Breast epithelium (tissue), 3 donors: ENCODE measurements at regions not wholly inside any gene's neighbourhood (a gene's known extent, or its start where the extent isn't known, plus 50 kb on each side); places are given as distances from the start of the nearest gene placed in this dataset.

Experiments
- CTCF ChIP-seq, 3 donors: fragments of 450-650 bp; IDR thresholded peaks; one replicate each; pipeline ENCODE4 v1.5.1; 2016 to 2017; ENCODE audit warnings: antibody characterized with exemption in 3 of 3, mild to moderate bottlenecking in 3 of 3, moderate library complexity in 3 of 3
- POLR2A ChIP-seq: fragments of 450-650 bp; IDR thresholded peaks from one replicate; pipeline ENCODE4 v1.6.1; 2016; ENCODE audit warnings: antibody characterized with exemption, mild to moderate bottlenecking, moderate library complexity
- POLR2AphosphoS5 ChIP-seq, 3 donors: sonication (generic); formaldehyde crosslinking; IDR thresholded peaks; one replicate each; pipeline ENCODE4 v1.6.1; 2017; ENCODE audit warnings: antibody characterized with exemption in 3 of 3

- no peak for TF ChIP-seq POLR2A
- no peak for TF ChIP-seq CTCF (IDR thresholded peaks at IDR 0.05)
- TF ChIP-seq POLR2AphosphoS5 (IDR thresholded peaks at IDR 0.05), result no peak
Measured at GRCh38 chr4:141339391-141339790, 118.7 kb downstream of the ZNF330 start.
